Inflammatory macrophage (primary cell): ENCODE measurements at regions not wholly inside any gene's neighbourhood (a gene's known extent, or its start where the extent isn't known, plus 50 kb on each side); places are given as distances from the start of the nearest gene placed in this dataset.

Experiments
- DNase-seq, 2 donors: peaks; one replicate each; pipeline ENCODE4 v3.0.0-alpha.2; 2020 to 2022

DNA sequence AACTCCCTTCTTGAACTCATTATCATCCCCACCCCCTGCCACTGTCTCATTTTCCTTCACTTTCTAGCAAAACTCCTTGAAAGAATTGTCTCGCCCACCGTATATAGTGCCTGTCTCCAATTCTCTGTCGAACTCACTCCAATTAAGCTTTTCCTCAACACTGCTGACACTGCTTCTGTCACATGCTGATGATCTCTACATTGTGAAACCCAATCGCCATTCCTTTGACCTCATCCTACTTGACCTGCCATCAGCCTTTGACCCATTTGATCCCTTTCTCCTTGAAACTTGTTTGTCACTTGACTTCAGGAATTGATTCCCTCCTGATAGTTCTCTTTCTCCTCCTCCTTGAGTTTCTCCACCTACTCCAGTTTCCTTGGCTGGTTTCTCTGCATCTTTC lies 54.8 kb downstream of the CCDC71L start:
- DNase-seq: peak in 1 of 2 donors; percentile 26

DNA sequence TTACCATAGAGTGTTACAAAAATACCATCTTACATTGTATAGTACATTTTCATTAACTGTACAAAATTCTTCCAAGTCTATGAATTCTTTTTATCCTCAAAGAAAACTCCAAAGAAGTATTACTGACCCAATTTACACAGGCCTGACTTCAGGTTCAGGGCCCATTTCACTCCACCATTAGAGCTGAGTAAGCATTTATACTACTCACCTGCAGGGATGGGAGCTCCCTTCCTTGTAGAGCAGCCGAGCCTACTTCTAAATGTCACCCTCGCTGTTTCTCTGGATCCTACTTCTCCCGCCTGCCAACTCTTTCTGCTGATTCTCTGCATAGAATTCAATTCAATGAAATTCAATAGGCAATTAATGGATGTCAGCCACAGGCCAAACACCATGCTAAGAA lies 56.0 kb downstream of the CCDC71L start:
- DNase-seq: no peak

DNA sequence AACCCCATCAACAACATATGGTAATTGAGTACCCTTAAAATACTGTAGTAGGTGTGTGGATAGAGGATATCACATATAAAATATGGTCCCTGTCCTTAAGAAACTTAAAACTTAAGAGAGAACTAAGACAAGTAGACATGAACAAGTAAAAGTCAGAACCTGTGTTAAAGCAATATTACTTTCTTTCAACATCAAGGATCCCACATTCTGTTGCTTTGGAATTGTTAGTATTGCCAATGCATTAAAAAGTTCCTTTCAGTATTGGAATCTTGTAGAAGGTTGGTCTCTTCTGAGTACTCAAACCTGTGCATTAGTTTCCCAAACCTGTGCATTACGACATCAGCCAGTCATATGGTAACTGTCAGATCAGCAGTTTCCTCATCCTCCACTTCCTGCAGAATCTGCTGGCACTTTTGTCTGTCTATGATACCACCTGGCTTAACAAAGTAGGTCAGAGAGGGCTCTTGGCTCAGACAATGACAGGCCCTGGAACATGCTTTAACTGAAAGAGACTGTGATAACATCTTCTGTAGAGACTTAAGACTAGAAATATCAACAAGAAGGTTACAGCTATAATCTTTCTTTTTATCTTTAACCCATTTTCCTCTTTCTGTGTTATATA lies 56.5 kb downstream of the CCDC71L start:
- DNase-seq: peak in 1 of 2 donors; percentile 32

DNA sequence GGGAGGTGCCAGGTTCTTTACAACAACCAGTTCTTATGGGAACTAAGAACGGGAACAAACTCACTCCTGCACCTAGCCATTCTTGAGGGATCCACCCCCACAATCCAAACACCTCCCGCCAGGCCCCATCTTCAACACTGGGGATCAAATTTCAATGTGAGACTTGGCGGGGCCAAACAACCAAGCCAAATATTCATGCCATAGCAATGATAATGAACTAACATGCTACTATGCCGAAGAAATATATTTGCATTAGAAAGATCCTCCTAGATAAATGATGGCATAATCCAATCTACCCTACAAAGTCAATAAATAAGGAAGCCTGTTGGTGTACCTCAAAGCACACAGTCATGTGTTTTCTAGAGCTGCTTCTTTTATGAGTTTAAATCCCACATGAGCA lies 57.6 kb downstream of the CCDC71L start:
- DNase-seq: no peak

DNA sequence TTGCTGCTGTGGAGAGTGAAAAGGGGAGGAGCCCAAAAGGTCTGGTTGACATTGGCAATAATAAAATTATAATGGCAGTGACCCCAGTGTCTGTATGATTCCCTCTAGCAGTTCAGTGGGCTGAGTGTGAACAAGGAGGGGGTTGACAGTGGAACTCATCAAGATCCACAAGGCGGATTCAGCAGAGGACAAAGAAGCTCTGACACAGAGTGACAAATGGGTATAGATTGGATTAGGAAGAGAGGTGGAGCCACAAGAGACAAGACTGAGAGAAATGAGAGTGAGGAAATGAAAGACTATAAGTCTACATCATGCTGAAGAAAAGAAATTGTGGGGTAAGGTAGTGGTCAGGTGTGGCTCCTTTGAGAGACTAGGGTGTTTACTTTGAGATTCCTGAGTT lies 58.9 kb downstream of the CCDC71L start:
- DNase-seq: no peak

DNA sequence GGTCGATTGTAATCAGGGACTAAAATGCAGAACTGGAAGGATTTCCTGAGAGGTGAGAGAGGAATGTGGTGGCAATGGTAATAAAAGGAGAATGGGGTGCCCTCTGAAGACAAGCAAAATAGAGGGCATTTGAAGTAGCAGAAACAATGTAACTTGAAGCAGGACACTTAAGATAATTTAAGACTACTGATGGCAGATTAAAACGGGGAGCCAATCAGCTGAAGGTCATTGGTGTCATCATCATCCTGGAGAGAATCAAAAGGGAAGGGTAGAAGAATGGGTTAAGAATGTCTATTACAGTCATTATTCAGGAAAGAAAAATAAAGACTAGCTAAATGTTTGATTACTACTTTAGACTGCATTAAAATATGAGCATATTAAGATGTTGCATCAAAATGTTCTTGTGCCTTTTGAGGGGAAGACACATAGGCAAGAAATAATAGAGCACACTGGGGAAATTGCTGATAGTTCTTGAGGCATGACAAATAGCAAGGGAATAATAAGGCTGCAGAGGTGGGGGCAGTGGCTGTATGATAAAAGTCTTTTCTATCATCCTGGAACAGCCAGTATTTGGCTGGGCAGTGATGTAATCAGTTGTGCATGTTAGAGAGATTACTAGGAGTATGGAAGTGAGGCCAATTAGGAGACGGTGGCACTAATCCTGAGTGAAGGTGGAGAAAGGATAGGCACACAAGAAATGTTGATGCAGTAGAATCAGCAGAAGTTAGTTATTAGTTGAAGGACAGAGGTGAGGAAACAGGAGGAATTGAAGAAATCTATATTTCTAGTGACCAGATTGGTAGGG lies 60.2 kb downstream of the CCDC71L start:
- no peak for DNase-seq

DNA sequence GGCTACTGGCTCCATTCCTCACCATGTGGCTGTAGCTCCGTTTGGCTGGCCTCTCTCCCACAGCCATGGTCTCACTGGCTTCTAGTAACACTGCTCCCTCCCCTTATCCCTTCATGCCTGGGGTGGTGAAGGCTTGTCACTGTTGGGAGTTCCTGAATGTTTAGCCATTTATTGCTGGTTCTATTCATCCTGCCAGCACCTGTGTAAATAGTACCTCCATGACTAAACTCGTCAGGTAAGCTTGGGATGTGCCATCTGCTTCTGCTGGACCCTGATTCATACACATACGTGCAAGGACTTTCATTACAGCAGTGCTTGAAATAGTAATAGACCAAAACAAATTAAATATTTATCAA lies 61.6 kb downstream of the CCDC71L start:
- no peak for DNase-seq

DNA sequence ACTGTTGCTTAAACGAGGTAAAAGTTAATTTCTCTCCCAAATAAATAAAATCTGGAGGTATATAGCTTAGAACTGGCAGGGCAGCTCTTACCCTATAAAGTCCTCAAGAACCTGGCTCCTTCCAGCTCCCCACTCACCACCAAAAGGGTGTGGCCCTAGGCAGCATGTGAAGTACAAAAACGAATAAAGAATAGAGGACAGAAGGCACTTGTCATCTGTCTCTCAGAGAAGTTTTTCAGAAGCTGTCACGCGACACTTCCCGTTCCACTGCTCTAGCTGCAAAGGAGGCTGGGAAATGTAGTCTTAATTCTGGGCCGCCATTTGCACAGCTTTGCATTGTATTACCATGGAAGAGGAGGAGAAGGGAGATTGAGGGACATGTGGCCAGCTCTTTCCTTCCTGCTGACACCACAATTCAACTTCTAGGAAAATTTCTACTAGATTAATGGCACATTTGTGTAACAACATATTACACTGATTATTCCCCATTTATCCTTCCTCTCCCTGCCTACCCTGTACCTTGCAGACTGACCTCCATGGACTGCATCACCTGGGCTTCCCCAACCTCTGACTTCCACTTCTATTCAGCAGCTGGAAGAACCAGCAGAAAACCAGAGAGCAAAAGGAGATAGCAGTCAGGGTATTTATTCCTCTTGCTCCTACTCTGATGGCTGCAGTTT lies 62.2 kb downstream of the CCDC71L start:
- peak; percentile 94 for DNase-seq

DNA sequence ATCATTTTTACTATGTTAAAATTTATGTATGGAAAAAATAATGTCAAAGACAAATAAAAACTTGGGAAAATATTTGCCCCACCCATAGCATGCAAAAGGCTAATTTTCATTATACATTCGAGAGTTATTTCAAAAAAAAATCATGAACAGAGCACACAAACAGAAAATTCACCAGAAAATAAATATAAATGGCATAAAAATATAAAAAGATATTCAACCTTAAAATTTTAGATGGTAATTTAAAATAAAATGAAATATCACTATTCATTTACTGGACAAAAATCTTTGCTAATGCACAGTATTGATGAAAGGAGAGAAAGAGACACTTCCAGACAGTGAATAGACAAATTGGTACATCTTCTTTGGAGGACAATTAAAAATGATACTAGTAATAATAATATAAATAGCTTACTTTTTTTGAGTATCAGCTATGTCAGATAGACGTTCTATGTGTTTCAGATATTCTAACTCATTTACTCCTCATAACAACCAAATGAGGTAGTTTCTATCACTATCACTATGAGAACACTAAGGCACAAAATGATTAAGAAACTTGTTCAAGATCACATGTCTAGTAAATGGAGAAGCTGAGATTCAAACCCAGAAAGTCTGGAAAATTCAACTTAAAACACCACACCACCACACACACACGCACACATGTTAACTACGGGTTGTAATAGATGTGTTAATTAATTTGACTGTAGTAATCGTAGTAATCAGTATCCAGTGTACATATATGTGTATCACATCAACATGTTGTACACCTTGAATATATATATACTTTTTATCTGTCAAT lies 63.0 kb downstream of the CCDC71L start:
- DNase-seq: peak; percentile 46 to 72

DNA sequence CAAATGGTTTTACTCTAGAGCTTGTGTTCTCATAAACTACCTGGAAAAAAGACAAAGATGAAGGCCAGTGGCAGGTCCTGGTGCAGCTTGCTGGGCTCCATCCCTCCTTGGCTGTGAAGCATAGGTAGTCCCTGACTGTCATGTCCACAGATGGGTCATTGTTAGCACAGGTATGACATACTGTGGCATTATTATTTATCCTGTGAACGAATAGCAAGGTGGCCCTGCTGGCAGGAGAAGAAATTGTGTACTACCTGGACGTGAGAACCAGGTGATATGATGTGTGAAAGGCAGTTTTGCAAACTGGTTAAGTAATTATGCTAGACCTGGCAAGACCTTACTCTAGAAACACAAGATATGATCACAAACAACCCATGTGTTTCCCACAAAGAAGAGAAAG lies 63.9 kb downstream of the CCDC71L start:
- no peak for DNase-seq

DNA sequence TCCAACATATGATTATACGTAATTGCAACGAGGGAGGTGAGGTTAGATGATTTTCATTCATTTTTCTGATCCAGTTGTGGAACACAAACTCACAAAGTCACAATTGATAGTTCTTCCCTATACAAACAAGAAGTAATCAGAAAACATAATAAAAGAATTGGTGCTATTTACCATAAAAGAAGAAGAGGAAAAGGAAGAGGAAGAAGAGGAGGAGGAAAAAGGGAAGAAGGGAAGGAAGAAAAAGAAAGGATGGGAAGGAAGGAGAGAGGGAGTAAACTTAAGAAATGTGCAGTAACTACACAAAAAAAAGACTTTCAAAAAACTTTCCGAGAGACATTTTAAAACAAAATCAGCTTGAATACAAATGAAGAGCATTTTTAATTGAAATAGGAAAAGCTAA lies 65.0 kb downstream of the CCDC71L start:
- DNase-seq: no peak

DNA sequence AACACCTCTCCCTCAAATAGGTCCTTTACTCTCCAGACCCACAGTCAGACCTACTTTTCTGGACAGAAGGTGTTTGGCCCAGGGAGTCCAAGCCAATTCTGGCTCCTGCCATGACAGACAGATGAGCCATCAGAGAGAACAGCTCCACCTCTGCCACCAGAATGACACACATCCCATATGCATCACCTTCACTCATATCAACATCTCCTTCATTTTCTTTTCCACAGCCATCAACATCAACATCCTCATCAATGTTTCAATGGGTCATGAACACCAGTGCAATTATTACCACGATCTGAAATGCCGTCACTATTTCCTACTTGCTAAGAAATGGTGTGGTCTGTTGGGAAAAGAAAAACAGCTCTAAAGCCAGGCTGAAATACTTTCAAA lies 67.9 kb downstream of the CCDC71L start:
- no peak for DNase-seq

DNA sequence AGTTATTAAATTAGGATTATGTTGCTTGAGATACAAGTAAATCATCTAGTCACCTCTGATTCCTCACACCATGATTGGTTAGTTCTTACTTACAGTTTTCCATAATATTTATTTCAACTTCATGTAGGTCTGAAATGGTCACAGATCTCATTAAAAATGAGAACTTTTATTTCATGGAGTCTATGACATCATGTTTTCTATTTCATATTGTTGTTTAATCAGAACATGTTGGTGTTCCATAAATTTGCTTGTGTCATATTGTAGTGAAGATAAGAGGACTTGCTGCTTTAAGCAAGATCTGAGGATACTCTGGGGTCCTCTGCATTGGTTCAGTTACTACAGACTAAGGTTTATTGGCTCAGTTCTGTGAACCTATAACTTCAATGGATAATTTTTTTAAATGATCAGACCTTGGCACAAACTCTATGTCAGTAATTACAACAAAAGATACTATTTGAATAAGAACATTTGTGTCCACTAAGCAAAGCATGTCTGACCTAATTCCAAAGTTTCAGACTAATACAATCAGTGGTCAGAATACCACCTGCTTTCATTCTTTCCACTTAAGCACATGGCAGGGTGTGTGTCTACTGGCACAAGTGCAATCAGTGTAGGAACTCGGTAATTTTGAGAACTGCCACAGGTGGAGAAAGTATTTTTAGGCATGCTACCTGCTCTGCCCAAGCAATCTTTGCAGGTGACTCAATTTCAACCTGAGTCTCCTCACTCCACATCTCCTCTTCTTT lies 68.5 kb downstream of the CCDC71L start:
- DNase-seq: no peak

DNA sequence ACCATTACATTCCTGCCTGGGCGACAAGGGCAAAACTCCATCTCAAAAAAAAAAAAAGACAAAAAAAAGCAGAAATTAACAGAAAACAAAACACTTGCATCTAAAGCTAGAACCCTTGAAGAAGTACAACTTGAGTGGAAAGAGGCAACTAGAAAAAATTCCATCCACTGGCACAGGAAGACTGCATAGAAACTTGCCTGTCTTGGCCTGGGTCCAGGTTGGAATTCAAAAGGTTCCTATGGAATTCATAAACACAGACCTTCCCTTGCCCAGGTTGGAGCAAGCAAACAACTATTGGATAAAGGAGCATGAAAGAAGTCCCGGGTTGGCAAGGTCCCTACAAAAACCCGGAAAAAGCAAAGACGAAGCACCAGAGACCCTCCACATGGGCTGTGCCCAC lies 69.8 kb downstream of the CCDC71L start:
- no peak for DNase-seq

DNA sequence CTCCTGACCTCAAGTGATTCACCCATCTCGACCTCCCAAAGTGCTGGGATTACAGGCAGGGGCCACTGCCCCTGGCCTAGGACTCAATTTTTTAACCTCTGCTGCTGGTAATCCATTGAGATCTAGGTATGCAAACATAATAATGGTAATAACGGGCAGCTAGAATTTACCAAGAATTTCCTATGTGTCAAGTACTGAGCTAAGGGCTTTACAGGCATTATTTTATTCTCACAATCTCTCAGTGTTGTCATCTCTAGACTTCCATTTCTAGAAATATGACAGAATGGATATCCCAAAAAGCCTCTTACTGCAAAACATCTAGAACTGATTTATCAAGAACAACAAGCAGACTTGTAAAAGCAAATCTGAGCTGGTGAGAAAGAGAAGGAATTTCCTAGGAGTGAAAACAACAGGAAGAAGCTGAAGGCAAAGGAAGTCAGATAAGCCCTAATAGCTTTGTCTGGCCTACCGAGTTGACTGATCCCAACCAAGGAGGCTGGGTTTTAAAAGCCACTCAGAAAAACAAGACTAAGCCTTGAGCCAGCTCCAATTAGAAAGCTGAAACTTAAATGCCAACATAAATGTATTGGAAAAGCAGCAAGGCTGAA lies 70.6 kb downstream of the CCDC71L start:
- DNase-seq: no peak

DNA sequence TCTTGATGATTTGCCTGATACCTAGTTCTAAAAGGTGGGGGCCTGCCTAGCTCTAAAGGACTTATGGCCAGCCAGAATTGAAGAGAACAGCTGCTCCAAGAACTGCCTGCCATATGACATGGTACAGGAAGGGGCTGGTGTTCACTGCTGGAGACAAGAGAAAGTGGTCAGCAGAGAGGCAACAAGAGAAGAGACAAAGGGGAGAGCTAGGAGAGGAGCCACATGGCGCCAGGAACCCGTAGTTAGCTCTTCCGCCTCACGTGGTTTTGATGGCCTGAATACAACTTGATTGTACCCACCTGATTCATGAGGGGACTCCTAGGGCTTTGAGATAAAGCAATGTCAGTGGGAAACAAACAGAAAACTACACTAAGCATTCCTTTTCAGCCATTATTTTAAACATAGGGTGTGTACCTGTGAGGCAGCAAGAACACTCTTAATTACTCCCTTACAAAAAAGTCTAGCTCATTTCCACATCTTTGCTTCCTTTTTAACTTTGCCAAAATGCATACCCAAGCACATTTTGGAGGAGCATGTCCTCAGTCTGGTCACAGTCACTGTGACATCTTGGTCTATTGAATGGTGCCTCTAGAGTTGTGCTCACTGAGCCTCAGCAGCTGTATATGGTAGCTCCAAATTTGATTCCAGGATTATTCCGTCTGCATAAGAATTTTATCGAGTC lies 71.6 kb downstream of the CCDC71L start:
- DNase-seq: no peak

DNA sequence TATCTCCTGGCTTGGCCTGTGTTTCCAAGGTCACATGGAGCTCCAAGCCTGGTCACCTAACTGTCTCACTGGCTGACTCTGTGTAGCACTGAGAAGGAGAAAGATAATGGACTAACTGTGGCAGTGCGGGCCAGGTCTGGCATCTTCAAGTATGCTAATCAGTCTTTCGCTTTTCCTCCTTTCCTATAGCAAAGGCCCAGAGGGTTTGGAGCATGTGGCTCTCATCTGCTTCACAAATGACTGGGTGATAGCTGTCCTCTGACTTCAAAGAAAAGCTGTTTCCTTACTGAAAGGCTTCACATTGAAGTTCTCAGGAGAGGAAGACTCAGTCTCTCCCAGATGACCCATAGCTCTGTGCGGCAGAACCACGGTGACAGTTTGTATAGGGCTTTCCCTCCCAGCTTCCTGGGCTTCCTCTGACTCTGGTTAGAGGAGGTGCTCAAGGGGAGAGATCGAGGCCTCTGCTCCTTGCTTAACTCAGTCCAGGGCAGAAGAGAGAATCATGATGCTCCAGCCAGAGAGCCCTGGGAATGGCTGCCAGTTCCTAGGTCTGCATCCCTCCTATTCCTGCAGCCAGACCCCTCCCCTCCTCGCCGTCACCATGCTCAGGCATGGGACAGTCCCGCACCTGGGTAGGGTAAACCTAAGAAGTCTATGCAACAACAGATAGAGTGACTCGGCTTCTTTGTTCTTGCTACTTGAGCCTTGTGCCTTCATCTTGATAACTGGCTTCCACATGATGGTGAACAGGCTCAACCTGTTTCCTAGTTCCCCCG lies 72.3 kb downstream of the CCDC71L start:
- DNase-seq: no peak

DNA sequence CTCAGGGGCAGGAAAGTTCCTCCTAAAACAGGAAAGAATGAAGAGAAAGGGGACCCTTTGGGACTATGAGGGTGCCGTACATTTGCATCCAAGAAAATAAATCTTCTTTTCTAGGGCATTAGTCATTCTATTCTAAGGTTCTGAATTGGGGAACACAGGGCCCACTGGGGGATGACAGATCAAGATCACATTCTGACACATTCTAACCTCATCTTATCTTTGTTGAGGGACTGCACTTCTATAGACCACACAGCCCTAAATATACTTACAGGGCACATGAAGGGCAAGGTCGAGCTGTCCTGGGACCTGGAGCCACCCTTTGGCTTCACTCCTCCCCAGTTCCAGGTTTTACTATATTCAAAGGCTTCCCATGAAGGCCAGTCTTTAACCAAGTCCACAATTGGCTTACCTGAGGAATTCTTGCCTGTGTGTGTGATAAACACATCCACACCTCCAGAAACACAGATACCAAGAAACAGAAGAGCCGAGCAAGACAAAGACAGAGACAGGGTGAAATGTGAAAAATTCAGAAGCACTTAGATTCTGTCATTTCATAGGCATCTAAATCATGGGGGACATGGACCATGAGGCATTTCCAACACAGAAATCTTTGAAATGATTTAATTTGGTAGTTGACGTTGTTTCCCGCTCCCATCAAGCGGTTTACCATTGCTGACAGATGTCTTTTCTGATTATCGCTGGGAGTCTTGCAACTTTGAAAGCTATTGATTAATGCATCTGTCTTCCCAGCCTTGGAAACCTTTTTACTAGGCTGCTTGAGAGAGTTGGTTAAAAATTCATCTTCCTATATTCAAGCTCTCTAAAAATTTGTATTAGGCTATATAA lies 75.8 kb downstream of the CCDC71L start:
- DNase-seq: no peak
